ENCODE measurements at regions not wholly inside any gene's neighbourhood (a gene's known extent, or its start where the extent isn't known, plus 50 kb on each side); places are given as distances from the start of the nearest gene placed in this dataset.

DNA sequence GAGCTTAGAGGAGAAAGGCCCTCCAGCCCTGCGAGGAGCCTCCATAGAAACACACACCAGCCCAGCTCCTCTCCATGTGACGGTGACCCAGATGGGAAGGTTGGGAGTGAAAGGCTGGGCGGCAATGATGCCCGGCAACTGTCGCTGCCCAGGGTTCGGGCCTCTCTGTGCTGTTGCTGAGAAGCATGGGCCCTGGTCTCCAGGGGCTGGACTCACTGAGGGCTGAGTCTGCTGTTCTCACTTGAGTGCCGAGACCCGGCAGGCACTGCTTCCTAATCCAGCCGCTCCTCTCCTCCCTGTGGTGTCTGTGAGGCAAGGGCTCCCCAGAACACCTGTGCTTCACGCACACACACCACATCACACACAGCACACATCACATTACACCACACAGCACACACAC is 493.6 kb downstream of the GADD45G start:
- Histone ChIP-seq H3K4me2 (no peak overlapping the region), H4K20me1 (replicated peaks; ENCODE audit: insufficient read depth) (no peaks in the 10 kb centered on the region), H3K4me1 (ENCODE audit: insufficient read depth) (no peaks in the 10 kb centered on the region), H3K36me3 (ENCODE audit: insufficient read depth) (no peaks in the 10 kb centered on the region), H3K4me3 (no peak overlapping the region), H3K79me2 (replicated peaks; ENCODE audit: insufficient read depth) (no peaks in the 10 kb centered on the region), H3K27ac (ENCODE audit: low read depth) (no peak overlapping the region), H3F3A (replicated peaks; ENCODE audit: low read depth) (no peaks in the 10 kb centered on the region), H2AFZ (0 out of 2 replicates have a peak overlapping the region, but pooled peaks have one; percentile 32), H3K9me2 (ENCODE audit: insufficient read depth) (no peaks in the 10 kb centered on the region), H3K27me3 (ENCODE audit: insufficient read depth) (no peaks in the 10 kb centered on the region)
- Mint-ChIP-seq H3K9me3 (no peaks in the 10 kb centered on the region), H3K36me3 (ENCODE audit: low read depth) (no peaks in the 10 kb centered on the region), H3K4me3 (no peak overlapping the region), H3K4me1 (peaks cover 7% of the 10 kb centered on the region), H3K27me3 (ENCODE audit: insufficient read depth, low read depth, poor library complexity) (peaks cover 2% of the 10 kb centered on the region), H3K27ac (no peak overlapping the region)
- no peak for TF ChIP-seq JUNB (IDR thresholded peaks at IDR 0.05; ENCODE audit: unreplicated experiment)
- TF ChIP-seq EZH2phosphoT487 (IDR thresholded peaks at IDR 0.05; ENCODE audit: unreplicated experiment) = no peak
- DNase-seq (ENCODE audit: low spot score) (no peak), ATAC-seq (no peak)

- Mint-ChIP-seq H3K4me1 (0 out of 3 replicates have a peak, but pooled peaks cover 3% of the 10 kb centered on the region), H3K27ac (no peak overlapping the region), H3K36me3 (ENCODE audit: low read depth) (no peaks in the 10 kb centered on the region), H3K9me3 (no peaks in the 10 kb centered on the region), H3K4me3 (no peak overlapping the region), H3K27me3 (ENCODE audit: insufficient read depth, low read depth, poor library complexity) (peaks cover 2% of the 10 kb centered on the region)
- H3F3A ChIP-seq (replicated peaks; ENCODE audit: low read depth) = no peaks in the 10 kb centered on the region
- H3K79me2 ChIP-seq (replicated peaks; ENCODE audit: insufficient read depth) = no peaks in the 10 kb centered on the region
- H4K20me1 ChIP-seq (replicated peaks; ENCODE audit: insufficient read depth) = no peaks in the 10 kb centered on the region
- no peaks in the 10 kb centered on the region for H3K4me1 ChIP-seq (ENCODE audit: insufficient read depth)
- ATAC-seq = peak; percentile 16; the same call in 1 of the 3 replicates
- no peak overlapping the region for H3K27ac ChIP-seq (ENCODE audit: low read depth)
- no peak overlapping the region for H2AFZ ChIP-seq
- peak; percentile 45 for DNase-seq (ENCODE audit: low spot score)
- no peak overlapping the region for H3K4me2 ChIP-seq
- H3K4me3 ChIP-seq = no peak overlapping the region
- TF ChIP-seq, protein P1, sequence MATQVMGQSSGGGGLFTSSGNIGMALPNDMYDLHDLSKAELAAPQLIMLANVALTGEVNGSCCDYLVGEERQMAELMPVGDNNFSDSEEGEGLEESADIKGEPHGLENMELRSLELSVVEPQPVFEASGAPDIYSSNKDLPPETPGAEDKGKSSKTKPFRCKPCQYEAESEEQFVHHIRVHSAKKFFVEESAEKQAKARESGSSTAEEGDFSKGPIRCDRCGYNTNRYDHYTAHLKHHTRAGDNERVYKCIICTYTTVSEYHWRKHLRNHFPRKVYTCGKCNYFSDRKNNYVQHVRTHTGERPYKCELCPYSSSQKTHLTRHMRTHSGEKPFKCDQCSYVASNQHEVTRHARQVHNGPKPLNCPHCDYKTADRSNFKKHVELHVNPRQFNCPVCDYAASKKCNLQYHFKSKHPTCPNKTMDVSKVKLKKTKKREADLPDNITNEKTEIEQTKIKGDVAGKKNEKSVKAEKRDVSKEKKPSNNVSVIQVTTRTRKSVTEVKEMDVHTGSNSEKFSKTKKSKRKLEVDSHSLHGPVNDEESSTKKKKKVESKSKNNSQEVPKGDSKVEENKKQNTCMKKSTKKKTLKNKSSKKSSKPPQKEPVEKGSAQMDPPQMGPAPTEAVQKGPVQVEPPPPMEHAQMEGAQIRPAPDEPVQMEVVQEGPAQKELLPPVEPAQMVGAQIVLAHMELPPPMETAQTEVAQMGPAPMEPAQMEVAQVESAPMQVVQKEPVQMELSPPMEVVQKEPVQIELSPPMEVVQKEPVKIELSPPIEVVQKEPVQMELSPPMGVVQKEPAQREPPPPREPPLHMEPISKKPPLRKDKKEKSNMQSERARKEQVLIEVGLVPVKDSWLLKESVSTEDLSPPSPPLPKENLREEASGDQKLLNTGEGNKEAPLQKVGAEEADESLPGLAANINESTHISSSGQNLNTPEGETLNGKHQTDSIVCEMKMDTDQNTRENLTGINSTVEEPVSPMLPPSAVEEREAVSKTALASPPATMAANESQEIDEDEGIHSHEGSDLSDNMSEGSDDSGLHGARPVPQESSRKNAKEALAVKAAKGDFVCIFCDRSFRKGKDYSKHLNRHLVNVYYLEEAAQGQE (IDR thresholded peaks at IDR 0.05; ENCODE audit: unreplicated experiment) = no peak
- peak; percentile 59 to 74 for TF ChIP-seq CTCF (conservative IDR thresholded peaks at IDR 0.05; ENCODE audit: low read depth in 2 of 2)
- no peaks in the 10 kb centered on the region for H3K36me3 ChIP-seq (ENCODE audit: insufficient read depth)
- H3K9me2 ChIP-seq (ENCODE audit: insufficient read depth) = no peaks in the 10 kb centered on the region
- no peaks in the 10 kb centered on the region for H3K27me3 ChIP-seq (ENCODE audit: insufficient read depth)
These were observed 494.6 kb downstream of the GADD45G start for GRCh38 chr9:90099262-90099963.

Measured in GM23338 (cell line).